H4 (cell line): ENCODE measurements at regions not wholly inside any gene's neighbourhood (a gene's known extent, or its start where the extent isn't known, plus 50 kb on each side); places are given as distances from the start of the nearest gene placed in this dataset.
A peak's percentile ranks its signal among the peaks of the same experiment; 100 is the strongest.

Experiments
- DNase-seq: peaks from one replicate; pipeline ENCODE4 v3.0.0-alpha.2; 2015; ENCODE audit warnings: low spot score

- no peak for DNase-seq
These were observed 80.0 kb upstream of the FREM2 start for GRCh38 chr13:38606699-38607535.

GRCh38 chr13:38617936-38618335 is 68.9 kb upstream of the FREM2 start:
- DNase-seq, result no peak

GRCh38 chr13:38618336-38618735 is 68.5 kb upstream of the FREM2 start:
- DNase-seq, result no peak

- no peak for DNase-seq
These were observed 68.0 kb upstream of the FREM2 start for GRCh38 chr13:38618881-38619280.

- no peak for DNase-seq
These were observed 66.0 kb upstream of the FREM2 start for GRCh38 chr13:38620876-38621275.

GRCh38 chr13:38624822-38625221 is 62.1 kb upstream of the FREM2 start:
- DNase-seq, result no peak

GRCh38 chr13:38628554-38628953 is 58.3 kb upstream of the FREM2 start:
- DNase-seq, result no peak

- peak; percentile 6 for DNase-seq
These were observed 56.1 kb upstream of the FREM2 start for GRCh38 chr13:38630780-38631179.

GRCh38 chr13:38635030-38635429 is 51.8 kb upstream of the FREM2 start:
- no peak for DNase-seq

- DNase-seq, result no peak
These were observed 50.8 kb upstream of the FREM2 start for GRCh38 chr13:38636073-38636472.

GRCh38 chr13:38636761-38637160 is 50.1 kb upstream of the FREM2 start:
- no peak for DNase-seq
